WTC11 (cell line): ENCODE measurements at regions not wholly inside any gene's neighbourhood (a gene's known extent, or its start where the extent isn't known, plus 50 kb on each side); places are given as distances from the start of the nearest gene placed in this dataset.

Experiments
- ATAC-seq: fragments of 200-7000 bp; cut with Tn5 transposase; 2 replicates; pipeline ENCODE4 v1.10.0; 2021; ENCODE audit warnings: mild to moderate bottlenecking, moderate library complexity
- CTCF ChIA-PET: fragments of 300-600 bp; sonication (Branson Sonifier 250); formaldehyde crosslinking; loops from one replicate; lab custom pipeline; 2021; ENCODE audit warnings: antibody characterized with exemption; lab: Charles Lee
- POLR2A ChIA-PET: fragments of 350-600 bp; sonication (Branson Sonifier 250); formaldehyde crosslinking; loops from one replicate; lab custom pipeline; 2021; ENCODE audit warnings: antibody characterized with exemption; lab: Charles Lee
- DNase-seq: peaks from one replicate; pipeline ENCODE4 v3.0.0; 2021; ENCODE audit warnings: low spot score
- H3K27ac Mint-ChIP-seq: 2 replicates; pipeline ENCODE4 v1.8.0; 2021; ENCODE audit warnings: mixed read lengths
- H3K27me3 Mint-ChIP-seq: 2 replicates; pipeline ENCODE4 v1.8.0; 2021; ENCODE audit warnings: low read depth, mild to moderate bottlenecking, moderate library complexity, mixed read lengths
- H3K36me3 Mint-ChIP-seq: 2 replicates; pipeline ENCODE4 v1.8.0; 2021; ENCODE audit warnings: mixed read lengths
- H3K4me1 Mint-ChIP-seq: 2 replicates; pipeline ENCODE4 v1.8.0; 2022; ENCODE audit warnings: mixed read lengths
- H3K4me3 Mint-ChIP-seq: 2 replicates; pipeline ENCODE4 v1.8.0; 2021; ENCODE audit warnings: mild to moderate bottlenecking, moderate library complexity, mixed read lengths
- H3K9me3 Mint-ChIP-seq: 2 replicates; pipeline ENCODE4 v1.8.0; 2021; ENCODE audit warnings: mixed read lengths
- ATF1 ChIP-seq: sonication (generic); formaldehyde crosslinking; IDR thresholded peaks from 2 replicates; pipeline ENCODE4 v1.8.1; 2023; ENCODE audit warnings: mild to moderate bottlenecking, moderate library complexity, missing genetic modification reagents
- ATF3 ChIP-seq: sonication (generic); formaldehyde crosslinking; conservative IDR thresholded peaks from 2 replicates; pipeline ENCODE4 v1.8.1; 2022; ENCODE audit warnings: mild to moderate bottlenecking, missing genetic modification reagents
- CBFB ChIP-seq: sonication (generic); formaldehyde crosslinking; IDR thresholded peaks from 2 replicates; pipeline ENCODE4 v1.8.1; 2022; ENCODE audit warnings: mild to moderate bottlenecking, low read depth, missing genetic modification reagents
- E2F1 ChIP-seq: sonication (generic); formaldehyde crosslinking; IDR thresholded peaks from 2 replicates; pipeline ENCODE4 v1.8.0; 2022; ENCODE audit warnings: mild to moderate bottlenecking, missing genetic modification reagents
- EMX1 ChIP-seq: fragments of 250-450 bp; sonication (Bioruptor Pico); IDR thresholded peaks from 2 replicates; pipeline ENCODE4 v1.8.0; 2021; ENCODE audit warnings: mild to moderate bottlenecking
- FOXK1 ChIP-seq: sonication (generic); formaldehyde crosslinking; IDR thresholded peaks from 2 replicates; pipeline ENCODE4 v1.8.0; 2022; ENCODE audit warnings: mild to moderate bottlenecking, moderate library complexity, missing genetic modification reagents
- GRHL2 ChIP-seq: fragments of 250-450 bp; sonication (Bioruptor Pico); IDR thresholded peaks from 2 replicates; pipeline ENCODE4 v1.8.0; 2022; ENCODE audit warnings: mild to moderate bottlenecking, moderate library complexity; ENCODE audit not compliant: insufficient replicate concordance, severe bottlenecking
- MLX ChIP-seq: sonication (generic); formaldehyde crosslinking; IDR thresholded peaks from 2 replicates; pipeline ENCODE4 v1.8.1; 2023; ENCODE audit warnings: mild to moderate bottlenecking, missing genetic modification reagents, moderate library complexity
- MYBL2 ChIP-seq: sonication (generic); formaldehyde crosslinking; IDR thresholded peaks from 2 replicates; pipeline ENCODE4 v1.8.1; 2023; ENCODE audit warnings: mild to moderate bottlenecking, moderate library complexity, missing genetic modification reagents
- NFYB ChIP-seq: sonication (generic); formaldehyde crosslinking; conservative IDR thresholded peaks from 2 replicates; pipeline ENCODE4 v1.8.0; 2022; ENCODE audit warnings: low read depth, missing genetic modification reagents
- NR2C2 ChIP-seq: sonication (generic); formaldehyde crosslinking; IDR thresholded peaks from 2 replicates; pipeline ENCODE4 v1.8.0; 2022; ENCODE audit warnings: mild to moderate bottlenecking, missing genetic modification reagents
- PREB ChIP-seq: sonication (generic); formaldehyde crosslinking; IDR thresholded peaks from 2 replicates; pipeline ENCODE4 v1.8.1; 2022; ENCODE audit warnings: mild to moderate bottlenecking, missing genetic modification reagents, moderate library complexity, borderline replicate concordance
- RELA ChIP-seq: sonication (generic); formaldehyde crosslinking; IDR thresholded peaks from 2 replicates; pipeline ENCODE4 v1.8.1; 2022; ENCODE audit warnings: missing genetic modification reagents, mild to moderate bottlenecking, borderline replicate concordance
- RORB ChIP-seq: fragments of 250-450 bp; sonication (Bioruptor Pico); IDR thresholded peaks from 2 replicates; pipeline ENCODE4 v1.9.0; 2021; ENCODE audit warnings: mild to moderate bottlenecking
- SMAD4 ChIP-seq: sonication (generic); formaldehyde crosslinking; IDR thresholded peaks from 2 replicates; pipeline ENCODE4 v1.8.0; 2022; ENCODE audit warnings: mild to moderate bottlenecking, missing genetic modification reagents
- TEAD4 ChIP-seq: sonication (generic); formaldehyde crosslinking; IDR thresholded peaks from 2 replicates; pipeline ENCODE4 v1.8.0; 2022; ENCODE audit warnings: mild to moderate bottlenecking, missing genetic modification reagents
- USF2 ChIP-seq: sonication (generic); formaldehyde crosslinking; IDR thresholded peaks from 2 replicates; pipeline ENCODE4 v1.8.1; 2023; ENCODE audit warnings: mild to moderate bottlenecking, missing genetic modification reagents, moderate library complexity
- ZNF281 ChIP-seq: sonication (generic); formaldehyde crosslinking; IDR thresholded peaks from 2 replicates; pipeline ENCODE4 v1.8.0; 2023; ENCODE audit warnings: mild to moderate bottlenecking, missing genetic modification reagents
- ZNF416 ChIP-seq: fragments of 250-450 bp; sonication (Bioruptor Pico); IDR thresholded peaks from 2 replicates; pipeline ENCODE4 v1.9.0; 2021; ENCODE audit warnings: mild to moderate bottlenecking, inconsistent platforms
- ZNF423 ChIP-seq: fragments of 250-450 bp; sonication (Bioruptor Pico); IDR thresholded peaks from 2 replicates; pipeline ENCODE4 v2.1.2; 2022; ENCODE audit warnings: mild to moderate bottlenecking, moderate library complexity
- ZNF671 ChIP-seq: fragments of 250-450 bp; sonication (Bioruptor Pico); IDR thresholded peaks from 2 replicates; pipeline ENCODE4 v1.8.0; 2021; ENCODE audit warnings: mild to moderate bottlenecking
- ZSCAN18 ChIP-seq: fragments of 250-450 bp; sonication (Bioruptor Pico); IDR thresholded peaks from 2 replicates; pipeline ENCODE4 v2.1.2; 2022; ENCODE audit warnings: mild to moderate bottlenecking, moderate library complexity

GRCh38 chr10:65235846-65236245, 1690.0 kb upstream of the LRRTM3 start:
- CTCF ChIA-PET = no interaction called here
- no peak for ATAC-seq

GRCh38 chr10:65265451-65265954, 1660.3 kb upstream of the LRRTM3 start:
- Mint-ChIP-seq H3K4me3 (no peak overlapping the region), H3K27ac (no peak overlapping the region), H3K9me3 (peaks cover 21% of the 10 kb centered on the region), H3K36me3 (peaks cover 5% of the 10 kb centered on the region), H3K4me1 (no peaks in the 10 kb centered on the region), H3K27me3 (no peaks in the 10 kb centered on the region)
- ATAC-seq = no peak
- ChIA-PET POLR2A (no interaction called here), CTCF (no interaction called here)
- no peak for DNase-seq
- TF ChIP-seq USF2 (no peak), RORB (CRISPR knock-in tag) (no peak), RELA (CRISPR knock-in tag) (no peak), NFYB (CRISPR knock-in tag) (no peak), ZNF281 (no peak), GRHL2 (CRISPR knock-in tag) (no peak), ATF1 (CRISPR knock-in tag) (no peak), PREB (CRISPR knock-in tag) (no peak), CBFB (CRISPR knock-in tag) (no peak), MLX (no peak), TEAD4 (CRISPR knock-in tag) (no peak), FOXK1 (CRISPR knock-in tag) (no peak), E2F1 (no peak), SMAD4 (CRISPR knock-in tag) (no peak)

More at GRCh38 chr10:65235846-65236245, 1690.0 kb upstream of the LRRTM3 start:
- H3K36me3 Mint-ChIP-seq = no peaks in the 10 kb centered on the region
- no peak overlapping the region for H3K27ac Mint-ChIP-seq
- POLR2A ChIA-PET = no interaction called here
- TF ChIP-seq ZNF416 (CRISPR knock-in tag) (no peak), E2F1 (no peak), ZNF423 (no peak), ZSCAN18 (CRISPR knock-in tag) (no peak), ZNF671 (CRISPR knock-in tag) (no peak), ATF3 (CRISPR knock-in tag) (no peak), EMX1 (CRISPR knock-in tag) (no peak), NFYB (CRISPR knock-in tag) (no peak), NR2C2 (CRISPR knock-in tag) (no peak), MYBL2 (no peak), PREB (CRISPR knock-in tag) (no peak)
- no peak overlapping the region for H3K4me3 Mint-ChIP-seq
- H3K4me1 Mint-ChIP-seq = peaks cover 15% of the 10 kb centered on the region
- DNase-seq = no peak
- no peaks in the 10 kb centered on the region for H3K27me3 Mint-ChIP-seq
- H3K9me3 Mint-ChIP-seq = no peaks in the 10 kb centered on the region
